GM12872 (cell line): ENCODE measurements at regions not wholly inside any gene's neighbourhood (a gene's known extent, or its start where the extent isn't known, plus 50 kb on each side); places are given as distances from the start of the nearest gene placed in this dataset.

Experiments used
- TF ChIP-seq, protein P1 (sequence below): IDR thresholded peaks from 3 replicates; pipeline ENCODE4 v1.5.1; 2011; ENCODE audit warnings: low read depth, mild to moderate bottlenecking, low read length, moderate library complexity; ENCODE audit not compliant: insufficient read depth

DNA sequence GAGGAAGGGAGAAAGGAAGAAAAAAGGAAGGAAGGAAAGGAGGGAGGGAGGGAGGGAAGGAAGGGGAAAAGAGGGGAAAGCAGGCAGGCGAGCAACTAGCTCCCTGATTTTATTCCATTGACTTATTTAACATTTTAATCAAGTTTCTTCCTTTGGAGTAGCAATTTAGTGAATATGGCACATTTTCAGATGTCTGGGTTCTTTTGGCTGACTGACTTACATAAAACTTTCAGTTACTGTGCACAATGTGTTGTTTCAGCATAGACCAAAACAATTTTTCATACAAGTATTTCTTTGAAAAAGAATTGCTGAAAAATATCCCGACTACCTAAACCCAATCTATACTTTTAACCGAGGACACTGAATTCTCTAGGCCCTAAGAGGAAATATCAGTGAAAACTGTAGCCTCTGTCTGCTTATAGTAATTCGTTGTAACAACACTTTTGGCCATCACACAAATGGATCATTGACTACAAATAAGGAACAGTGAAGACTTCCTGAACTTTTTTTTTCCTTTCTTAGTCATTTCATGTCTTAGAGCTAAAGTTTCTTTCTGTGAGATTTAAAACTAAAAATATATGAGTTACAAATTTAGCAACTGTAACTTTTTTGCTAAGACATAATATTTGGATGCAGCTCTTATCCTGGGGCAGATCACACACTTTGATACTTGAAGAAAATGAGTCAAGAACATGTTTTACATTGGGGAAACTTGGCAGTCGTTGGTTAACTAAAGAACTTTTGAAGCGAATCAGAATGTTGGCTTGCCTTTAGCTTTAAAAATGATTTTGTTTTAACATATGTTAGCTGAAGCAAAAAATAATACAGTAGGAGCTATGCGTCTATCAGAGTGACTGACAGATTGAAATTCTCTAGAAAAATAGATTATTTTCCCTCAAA is 79.6 kb downstream of the SOX2 start:
- TF ChIP-seq, protein P1, sequence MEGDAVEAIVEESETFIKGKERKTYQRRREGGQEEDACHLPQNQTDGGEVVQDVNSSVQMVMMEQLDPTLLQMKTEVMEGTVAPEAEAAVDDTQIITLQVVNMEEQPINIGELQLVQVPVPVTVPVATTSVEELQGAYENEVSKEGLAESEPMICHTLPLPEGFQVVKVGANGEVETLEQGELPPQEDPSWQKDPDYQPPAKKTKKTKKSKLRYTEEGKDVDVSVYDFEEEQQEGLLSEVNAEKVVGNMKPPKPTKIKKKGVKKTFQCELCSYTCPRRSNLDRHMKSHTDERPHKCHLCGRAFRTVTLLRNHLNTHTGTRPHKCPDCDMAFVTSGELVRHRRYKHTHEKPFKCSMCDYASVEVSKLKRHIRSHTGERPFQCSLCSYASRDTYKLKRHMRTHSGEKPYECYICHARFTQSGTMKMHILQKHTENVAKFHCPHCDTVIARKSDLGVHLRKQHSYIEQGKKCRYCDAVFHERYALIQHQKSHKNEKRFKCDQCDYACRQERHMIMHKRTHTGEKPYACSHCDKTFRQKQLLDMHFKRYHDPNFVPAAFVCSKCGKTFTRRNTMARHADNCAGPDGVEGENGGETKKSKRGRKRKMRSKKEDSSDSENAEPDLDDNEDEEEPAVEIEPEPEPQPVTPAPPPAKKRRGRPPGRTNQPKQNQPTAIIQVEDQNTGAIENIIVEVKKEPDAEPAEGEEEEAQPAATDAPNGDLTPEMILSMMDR, result no peak

DNA sequence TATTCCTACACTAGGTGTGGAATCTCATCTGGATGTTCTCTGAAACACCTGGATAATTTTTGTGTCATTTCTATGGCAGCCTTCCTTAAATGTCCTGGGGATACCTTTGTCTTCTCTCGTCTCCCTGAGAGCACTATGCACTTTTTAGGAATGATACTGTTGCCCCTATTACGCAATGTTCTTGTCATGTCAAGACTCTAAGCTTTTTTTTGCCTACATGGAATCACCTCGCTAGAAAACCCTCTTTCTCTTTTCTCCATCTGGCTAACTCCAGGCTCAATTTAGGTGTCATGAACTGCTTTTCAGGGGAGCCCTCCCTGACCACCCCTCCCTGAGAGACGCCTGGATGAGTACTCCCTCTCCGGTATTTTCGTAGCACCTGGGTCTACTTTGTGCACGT is 81.3 kb downstream of the SOX2 start:
- TF ChIP-seq, protein P1, result no peak

DNA sequence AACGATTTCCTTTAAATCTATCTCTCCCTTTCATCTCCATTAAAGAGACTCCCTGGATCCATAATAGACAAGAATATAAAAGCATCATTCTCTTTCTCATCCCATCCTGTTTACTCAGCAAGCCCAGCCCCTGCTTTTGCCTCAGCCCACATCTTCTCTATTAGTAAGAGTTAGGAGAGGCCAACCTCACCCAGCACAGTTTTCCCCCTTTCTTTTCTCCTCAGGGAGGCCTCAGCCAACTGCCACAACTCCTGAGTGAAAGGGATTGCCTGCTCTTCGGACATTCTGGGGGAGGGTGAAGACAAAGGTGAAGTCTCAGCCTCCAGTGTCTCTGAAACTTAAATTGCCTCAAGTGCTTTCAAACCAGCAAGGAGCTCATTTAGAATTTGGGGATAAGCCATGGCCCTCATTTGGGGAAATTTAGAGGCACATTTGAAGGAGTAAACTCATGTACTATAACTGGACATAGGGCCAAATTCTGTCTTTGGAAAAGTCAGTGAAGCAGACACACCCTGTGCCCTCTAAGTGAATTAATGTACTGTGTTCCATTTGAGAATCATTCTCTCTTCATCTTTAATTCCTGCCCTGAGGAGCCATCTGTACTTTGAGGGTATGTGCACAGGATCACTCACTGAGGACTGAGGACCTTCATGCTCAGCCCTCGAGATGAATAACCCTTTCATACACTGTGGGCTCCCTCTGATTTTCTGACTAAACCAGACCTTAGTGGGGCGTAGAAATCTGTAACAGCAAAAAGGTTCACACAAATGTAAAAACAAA is 82.5 kb downstream of the SOX2 start:
- TF ChIP-seq, protein P1, result no peak

DNA sequence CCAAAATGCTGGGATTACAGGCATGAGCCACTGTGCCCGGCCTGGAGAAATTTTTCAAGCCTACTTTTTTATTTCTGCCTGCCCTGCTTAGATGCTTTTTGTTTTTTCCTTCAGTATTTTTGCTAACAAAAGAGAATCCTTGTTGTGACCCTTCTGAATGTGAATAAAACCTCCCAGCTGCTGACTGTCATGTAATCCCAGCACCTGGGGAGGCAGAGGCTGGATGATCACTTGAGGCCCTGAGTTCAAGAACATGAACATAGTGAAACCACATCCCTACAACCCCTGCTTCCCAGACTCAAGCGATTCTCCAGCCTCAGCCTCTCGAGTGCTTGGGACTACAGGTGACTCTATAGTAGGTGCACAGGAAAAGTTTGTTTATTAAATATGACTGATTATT is 84.9 kb downstream of the SOX2 start:
- TF ChIP-seq, protein P1, result no peak

DNA sequence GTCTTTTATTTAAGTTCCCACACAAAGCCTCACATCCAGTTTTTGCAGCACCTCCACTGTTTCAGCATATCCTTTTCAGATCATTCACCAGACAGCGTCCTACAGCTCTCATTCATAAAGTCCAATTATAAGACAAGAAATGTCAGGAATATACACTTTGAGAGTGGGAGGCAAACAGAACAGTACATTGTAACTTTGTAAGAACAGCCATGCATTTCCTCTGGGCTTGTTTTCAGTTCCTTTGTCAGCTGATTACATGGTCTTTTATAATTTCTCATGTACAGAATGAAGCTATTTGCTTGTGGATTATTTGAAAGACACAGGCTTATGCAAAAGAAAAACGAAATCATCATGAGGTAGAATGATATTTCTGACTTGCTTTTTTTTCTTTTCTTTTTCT is 85.7 kb downstream of the SOX2 start:
- TF ChIP-seq, protein P1, result no peak

DNA sequence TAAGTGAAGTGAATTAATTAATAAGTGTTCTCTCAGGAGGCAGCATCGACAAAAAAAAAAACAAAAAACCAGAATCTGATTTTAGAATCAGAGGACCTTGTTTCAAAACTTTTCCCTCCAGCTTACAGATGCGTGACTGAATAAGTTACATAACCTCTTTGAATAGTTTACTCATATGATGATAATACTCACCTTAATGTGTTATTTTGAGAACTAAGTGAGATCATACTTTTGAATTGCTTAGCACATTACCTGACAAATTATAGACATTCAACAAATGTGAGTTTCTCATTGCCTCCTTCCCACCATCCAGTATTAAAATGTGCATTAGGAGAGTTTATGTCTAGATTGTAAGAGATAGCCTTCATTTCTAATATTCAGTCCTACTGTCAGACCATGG is 94.0 kb downstream of the SOX2 start:
- TF ChIP-seq, protein P1, result no peak

DNA sequence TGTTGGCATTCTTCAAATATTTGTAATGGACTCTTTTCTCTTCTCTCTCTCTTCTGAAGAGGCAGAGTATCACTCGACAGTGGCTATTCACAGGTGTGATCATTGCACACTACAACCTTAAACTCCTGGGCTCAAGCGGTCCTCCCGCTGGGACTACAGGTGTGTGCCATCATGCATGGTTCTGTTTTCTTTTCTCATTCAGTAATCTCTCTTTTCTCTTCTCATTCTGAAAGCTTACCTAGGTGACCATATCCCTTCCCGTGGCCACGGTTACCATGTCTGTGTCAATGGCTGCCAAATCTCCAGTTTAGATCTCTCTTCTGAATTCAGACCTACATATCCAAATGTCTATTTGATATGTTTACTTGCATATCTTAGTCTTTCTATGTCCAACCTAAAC is 96.3 kb downstream of the SOX2 start:
- TF ChIP-seq, protein P1, result no peak
